HUES6 (cell line): ENCODE measurements at regions not wholly inside any gene's neighbourhood (a gene's known extent, or its start where the extent isn't known, plus 50 kb on each side); places are given as distances from the start of the nearest gene placed in this dataset.

Experiments
- H3K27ac ChIP-seq: 2 replicates; pipeline ENCODE4 v1.7.0; 2013; ENCODE audit warnings: low read depth, mild to moderate bottlenecking, low read length, inconsistent platforms
- H3K27me3 ChIP-seq: 2 replicates; pipeline ENCODE4 v1.6.1; 2013; ENCODE audit warnings: low read length; ENCODE audit not compliant: control insufficient read depth, insufficient read depth
- H3K36me3 ChIP-seq: 2 replicates; pipeline ENCODE4 v1.6.1; 2013; ENCODE audit warnings: low read length; ENCODE audit not compliant: control insufficient read depth, insufficient read depth
- H3K4me1 ChIP-seq: 2 replicates; pipeline ENCODE4 v1.6.1; 2013; ENCODE audit warnings: low read length; ENCODE audit not compliant: control insufficient read depth, insufficient read depth
- H3K4me3 ChIP-seq: 2 replicates; pipeline ENCODE4 v1.5.1; 2013; ENCODE audit warnings: low read depth, low read length
- H3K9ac ChIP-seq: one replicate; pipeline ENCODE4 v1.6.1; 2013; ENCODE audit warnings: mild to moderate bottlenecking, low read length
- H3K9me3 ChIP-seq: 2 replicates; pipeline ENCODE4 v1.6.1; 2013; ENCODE audit warnings: low read depth, low read length; ENCODE audit not compliant: control insufficient read depth, insufficient read depth

- no peaks in the 10 kb centered on the region for H3K27me3 ChIP-seq
- H3K36me3 ChIP-seq, result no peaks in the 10 kb centered on the region
- H3K27ac ChIP-seq, result no peak overlapping the region
- H3K4me1 ChIP-seq, result no peaks in the 10 kb centered on the region
- H3K9ac ChIP-seq, result no peak overlapping the region
- no peak overlapping the region for H3K4me3 ChIP-seq
- no peaks in the 10 kb centered on the region; the same call in 1 of the 2 replicates for H3K9me3 ChIP-seq
Observed at GRCh38 chr13:84940798-84941197, 858.4 kb downstream of the SLITRK6 start.

- Histone ChIP-seq H3K4me3 (no peak overlapping the region), H3K27ac (no peak overlapping the region), H3K9ac (no peak overlapping the region), H3K27me3 (no peaks in the 10 kb centered on the region), H3K9me3 (no peaks in the 10 kb centered on the region; the same call in 1 of the 2 replicates), H3K36me3 (no peaks in the 10 kb centered on the region), H3K4me1 (no peaks in the 10 kb centered on the region)
Observed at GRCh38 chr13:84940167-84940566, 859.1 kb downstream of the SLITRK6 start.

DNA sequence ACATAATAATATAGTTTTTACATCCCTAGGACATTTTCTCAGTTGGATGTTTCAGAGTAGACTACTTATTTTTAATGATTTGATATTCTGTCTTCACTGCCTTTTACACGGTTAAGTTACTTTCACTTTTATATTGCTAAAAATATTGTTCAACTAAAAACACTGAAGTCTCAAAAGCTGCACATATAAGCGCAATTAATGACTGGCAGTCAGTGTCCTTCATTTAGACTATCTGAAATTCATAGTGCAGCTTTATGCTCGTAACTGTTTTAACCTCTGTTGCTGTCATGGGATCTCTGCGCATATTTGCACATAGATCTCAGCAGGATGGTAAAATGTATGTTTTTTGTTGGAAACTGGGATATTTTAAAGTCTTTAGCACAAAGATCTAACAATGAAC lies 864.3 kb downstream of the SLITRK6 start:
- Histone ChIP-seq H3K4me1 (no peaks in the 10 kb centered on the region), H3K27ac (no peak overlapping the region), H3K27me3 (no peaks in the 10 kb centered on the region), H3K36me3 (no peaks in the 10 kb centered on the region), H3K9me3 (no peaks in the 10 kb centered on the region), H3K9ac (no peak overlapping the region), H3K4me3 (no peak overlapping the region)

- no peaks in the 10 kb centered on the region for H3K27me3 ChIP-seq
- no peaks in the 10 kb centered on the region for H3K9me3 ChIP-seq
- H3K36me3 ChIP-seq, result no peaks in the 10 kb centered on the region
- H3K27ac ChIP-seq, result no peak overlapping the region
- no peak overlapping the region for H3K9ac ChIP-seq
- no peak overlapping the region for H3K4me3 ChIP-seq
- H3K4me1 ChIP-seq, result no peaks in the 10 kb centered on the region
Observed at GRCh38 chr13:84933797-84934196, 865.4 kb downstream of the SLITRK6 start.

- no peak overlapping the region for H3K9ac ChIP-seq
- no peaks in the 10 kb centered on the region for H3K27me3 ChIP-seq
- no peak overlapping the region for H3K27ac ChIP-seq
- no peak overlapping the region for H3K4me3 ChIP-seq
- no peaks in the 10 kb centered on the region for H3K9me3 ChIP-seq
- no peaks in the 10 kb centered on the region for H3K4me1 ChIP-seq
- H3K36me3 ChIP-seq, result no peaks in the 10 kb centered on the region
Observed at GRCh38 chr13:84931264-84931663, 868.0 kb downstream of the SLITRK6 start.

DNA sequence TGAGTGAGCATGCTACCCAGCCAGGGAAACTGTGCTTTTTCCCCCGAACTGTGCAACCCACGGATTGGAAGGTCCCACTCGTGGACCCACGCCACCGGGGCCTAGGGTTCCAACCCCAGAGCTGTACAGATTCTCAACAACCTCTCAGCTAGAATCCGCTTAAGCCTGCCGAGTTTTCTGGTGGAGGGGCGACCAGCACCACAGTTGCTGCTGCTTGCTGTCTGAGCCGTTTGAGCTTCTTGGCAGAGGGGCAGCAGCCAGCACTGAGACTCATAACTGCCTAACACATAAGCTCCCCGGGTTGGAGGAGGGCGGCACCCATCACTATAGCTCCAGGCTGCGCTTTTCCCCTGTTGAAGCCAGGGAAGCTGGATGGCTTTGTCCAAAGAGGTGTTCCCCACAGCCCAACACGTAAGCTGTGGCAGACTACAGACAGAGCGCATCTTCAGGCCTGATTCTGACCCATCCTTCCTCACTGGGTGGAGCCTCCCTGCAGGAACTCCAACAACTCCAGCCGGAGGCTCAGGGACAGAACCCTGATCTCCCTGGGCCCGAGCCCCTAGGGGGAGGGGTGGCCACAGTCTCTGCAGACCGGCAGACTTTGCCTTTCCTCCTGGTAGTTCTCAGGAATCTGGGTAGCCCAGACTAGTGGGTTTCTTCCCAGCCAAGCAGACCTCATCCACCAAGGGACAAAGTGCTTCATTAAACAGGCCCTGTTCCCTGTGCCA lies 871.6 kb downstream of the SLITRK6 start:
- H3K36me3 ChIP-seq, result no peaks in the 10 kb centered on the region
- H3K27me3 ChIP-seq, result no peaks in the 10 kb centered on the region
- no peaks in the 10 kb centered on the region for H3K9me3 ChIP-seq
- H3K27ac ChIP-seq, result no peak overlapping the region
- no peak overlapping the region for H3K9ac ChIP-seq
- H3K4me3 ChIP-seq, result no peak overlapping the region
- H3K4me1 ChIP-seq, result no peaks in the 10 kb centered on the region

GRCh38 chr13:84925443-84925842 lies 873.8 kb downstream of the SLITRK6 start:
- Histone ChIP-seq H3K4me1 (no peaks in the 10 kb centered on the region), H3K27ac (no peak overlapping the region), H3K9ac (no peak overlapping the region), H3K27me3 (no peaks in the 10 kb centered on the region), H3K9me3 (no peaks in the 10 kb centered on the region), H3K4me3 (no peak overlapping the region), H3K36me3 (no peaks in the 10 kb centered on the region)

- no peak overlapping the region for H3K9ac ChIP-seq
- no peaks in the 10 kb centered on the region for H3K36me3 ChIP-seq
- H3K27me3 ChIP-seq, result no peaks in the 10 kb centered on the region
- no peaks in the 10 kb centered on the region for H3K9me3 ChIP-seq
- no peaks in the 10 kb centered on the region for H3K4me1 ChIP-seq
- no peak overlapping the region for H3K4me3 ChIP-seq
- no peak overlapping the region for H3K27ac ChIP-seq
Observed at GRCh38 chr13:84923831-84924230, 875.4 kb downstream of the SLITRK6 start.

GRCh38 chr13:84917252-84917878 lies 881.9 kb downstream of the SLITRK6 start:
- Histone ChIP-seq H3K36me3 (no peaks in the 10 kb centered on the region), H3K9ac (no peak overlapping the region), H3K4me1 (no peaks in the 10 kb centered on the region), H3K27ac (no peak overlapping the region), H3K9me3 (peaks cover 3% of the 10 kb centered on the region; the same call in 1 of the 2 replicates), H3K4me3 (no peak overlapping the region), H3K27me3 (no peaks in the 10 kb centered on the region)

- Histone ChIP-seq H3K9ac (no peak overlapping the region), H3K27ac (no peak overlapping the region), H3K36me3 (no peaks in the 10 kb centered on the region), H3K4me3 (no peak overlapping the region), H3K27me3 (no peaks in the 10 kb centered on the region), H3K9me3 (peaks cover 3% of the 10 kb centered on the region; the same call in 1 of the 2 replicates), H3K4me1 (no peaks in the 10 kb centered on the region)
Observed at GRCh38 chr13:84912720-84913119, 886.5 kb downstream of the SLITRK6 start.

DNA sequence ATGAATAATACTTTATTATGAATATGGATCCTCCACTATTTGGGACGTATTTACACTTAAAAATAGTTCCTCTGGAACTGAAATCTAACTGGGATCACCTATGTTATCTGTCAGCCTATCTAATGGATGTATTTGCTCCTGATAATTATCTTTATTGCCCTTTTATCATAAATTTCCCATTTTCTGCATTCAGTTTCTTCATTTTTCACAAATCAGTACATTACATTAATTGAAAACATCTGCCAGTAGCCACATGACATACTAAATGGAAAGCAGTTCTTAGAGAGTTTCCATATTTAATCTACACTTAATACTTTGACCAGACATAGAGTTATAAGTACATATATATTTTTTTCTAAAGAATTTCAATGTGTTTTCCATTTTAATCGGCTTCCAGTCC lies 888.8 kb downstream of the SLITRK6 start:
- no peaks in the 10 kb centered on the region for H3K36me3 ChIP-seq
- no peaks in the 10 kb centered on the region for H3K4me1 ChIP-seq
- H3K9me3 ChIP-seq, result peaks cover 3% of the 10 kb centered on the region; the same call in 1 of the 2 replicates
- H3K27me3 ChIP-seq, result no peaks in the 10 kb centered on the region
- H3K9ac ChIP-seq, result no peak overlapping the region
- H3K4me3 ChIP-seq, result no peak overlapping the region
- no peak overlapping the region for H3K27ac ChIP-seq
